Upper lobe of right lung (tissue), 1 donor: ENCODE measurements at regions not wholly inside any gene's neighbourhood (a gene's known extent, or its start where the extent isn't known, plus 50 kb on each side); places are given as distances from the start of the nearest gene placed in this dataset.
A peak's percentile ranks its signal among the peaks of the same experiment; 100 is the strongest.

Experiments used
- ATAC-seq: fragments of 200-7000 bp; cut with Tn5 transposase; one replicate; pipeline ENCODE4 v1.9.1; 2020; ENCODE audit warnings: mild to moderate bottlenecking, moderate library complexity
- DNase-seq: peaks from one replicate; pipeline ENCODE4 v3.0.0-alpha.2; 2020
- H3K27ac ChIP-seq: fragments of 200-600 bp; one replicate; pipeline ENCODE4 v1.8.0; 2022
- H3K27me3 ChIP-seq: fragments of 200-600 bp; one replicate; pipeline ENCODE4 v1.8.0; 2022; ENCODE audit warnings: mild to moderate bottlenecking
- H3K36me3 ChIP-seq: fragments of 200-600 bp; one replicate; pipeline ENCODE4 v1.8.0; 2022
- H3K4me1 ChIP-seq: fragments of 200-600 bp; one replicate; pipeline ENCODE4 v1.8.0; 2022
- H3K4me3 ChIP-seq: fragments of 200-600 bp; one replicate; pipeline ENCODE4 v1.8.0; 2022; ENCODE audit warnings: mild to moderate bottlenecking
- H3K9me3 ChIP-seq: fragments of 200-600 bp; one replicate; pipeline ENCODE4 v1.8.0; 2022
- intact Hi-C: fragments of 100-400 bp; cut with DNase I; formaldehyde crosslinking; loops from one replicate; pipeline ENCODE4 v1.11.0; 2022
- TF ChIP-seq, protein P1 (sequence below): fragments of 200-600 bp; IDR thresholded peaks from one replicate; pipeline ENCODE4 v1.8.0; 2022; ENCODE audit warnings: antibody characterized with exemption
- donor health status: DM: no; HTN: yes; CAD: no; lungs with severe emphysema.

- H3K9me3 ChIP-seq: no peaks in the 10 kb centered on the region
- no peak for DNase-seq
- ATAC-seq: no peak
- intact Hi-C loops: no loop called here
- TF ChIP-seq, protein P1, sequence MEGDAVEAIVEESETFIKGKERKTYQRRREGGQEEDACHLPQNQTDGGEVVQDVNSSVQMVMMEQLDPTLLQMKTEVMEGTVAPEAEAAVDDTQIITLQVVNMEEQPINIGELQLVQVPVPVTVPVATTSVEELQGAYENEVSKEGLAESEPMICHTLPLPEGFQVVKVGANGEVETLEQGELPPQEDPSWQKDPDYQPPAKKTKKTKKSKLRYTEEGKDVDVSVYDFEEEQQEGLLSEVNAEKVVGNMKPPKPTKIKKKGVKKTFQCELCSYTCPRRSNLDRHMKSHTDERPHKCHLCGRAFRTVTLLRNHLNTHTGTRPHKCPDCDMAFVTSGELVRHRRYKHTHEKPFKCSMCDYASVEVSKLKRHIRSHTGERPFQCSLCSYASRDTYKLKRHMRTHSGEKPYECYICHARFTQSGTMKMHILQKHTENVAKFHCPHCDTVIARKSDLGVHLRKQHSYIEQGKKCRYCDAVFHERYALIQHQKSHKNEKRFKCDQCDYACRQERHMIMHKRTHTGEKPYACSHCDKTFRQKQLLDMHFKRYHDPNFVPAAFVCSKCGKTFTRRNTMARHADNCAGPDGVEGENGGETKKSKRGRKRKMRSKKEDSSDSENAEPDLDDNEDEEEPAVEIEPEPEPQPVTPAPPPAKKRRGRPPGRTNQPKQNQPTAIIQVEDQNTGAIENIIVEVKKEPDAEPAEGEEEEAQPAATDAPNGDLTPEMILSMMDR: no peak
- no peaks in the 10 kb centered on the region for H3K4me1 ChIP-seq
- no peaks in the 10 kb centered on the region for H3K27me3 ChIP-seq
- no peaks in the 10 kb centered on the region for H3K36me3 ChIP-seq
- H3K27ac ChIP-seq: no peak overlapping the region
- H3K4me3 ChIP-seq: no peak overlapping the region
Measured at GRCh38 chr9:13769641-13770040, 490.1 kb upstream of the MPDZ start.

- H3K9me3 ChIP-seq: no peaks in the 10 kb centered on the region
- DNase-seq (no peak), ATAC-seq (no peak)
- no peak overlapping the region for H3K4me3 ChIP-seq
- no peaks in the 10 kb centered on the region for H3K36me3 ChIP-seq
- H3K4me1 ChIP-seq: no peaks in the 10 kb centered on the region
- H3K27ac ChIP-seq: no peak overlapping the region
- intact Hi-C loops: no loop called here
- TF ChIP-seq, protein P1: no peak
- H3K27me3 ChIP-seq: no peaks in the 10 kb centered on the region
Measured at GRCh38 chr9:13769006-13769405, 489.5 kb upstream of the MPDZ start.

DNA sequence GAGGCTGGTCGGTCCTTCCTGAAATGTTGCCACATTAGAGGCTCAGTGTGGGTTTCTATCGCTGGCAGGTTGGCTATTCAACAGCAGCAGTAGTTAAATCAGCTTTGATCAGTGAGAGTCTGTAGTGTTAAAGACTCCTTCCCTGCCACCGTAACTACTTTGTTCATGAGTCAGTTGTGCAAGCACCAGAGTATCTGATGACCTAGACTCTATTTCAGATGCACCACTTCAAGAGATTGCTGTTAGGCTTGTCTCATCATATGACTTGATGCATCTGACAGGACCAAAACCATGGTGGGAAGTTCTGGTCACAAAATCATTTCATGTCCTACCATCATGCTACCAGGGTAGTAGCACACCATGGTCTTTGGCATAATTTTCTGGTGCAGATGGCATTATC lies 482.7 kb upstream of the MPDZ start:
- Histone ChIP-seq H3K9me3 (no peaks in the 10 kb centered on the region), H3K36me3 (no peaks in the 10 kb centered on the region), H3K4me1 (no peaks in the 10 kb centered on the region), H3K27ac (no peak overlapping the region), H3K27me3 (no peaks in the 10 kb centered on the region), H3K4me3 (no peak overlapping the region)
- DNase-seq: no peak
- intact Hi-C loops: no loop called here
- TF ChIP-seq, protein P1: no peak
- no peak for ATAC-seq

GRCh38 chr9:13759551-13759950 lies 480.1 kb upstream of the MPDZ start:
- H3K4me1 ChIP-seq: no peaks in the 10 kb centered on the region
- TF ChIP-seq, protein P1: no peak
- H3K4me3 ChIP-seq: no peak overlapping the region
- H3K27ac ChIP-seq: no peak overlapping the region
- H3K27me3 ChIP-seq: no peaks in the 10 kb centered on the region
- H3K36me3 ChIP-seq: no peaks in the 10 kb centered on the region
- ATAC-seq (no peak), DNase-seq (no peak)
- H3K9me3 ChIP-seq: no peaks in the 10 kb centered on the region
- intact Hi-C loops: no loop called here

GRCh38 chr9:13758936-13759335 lies 479.4 kb upstream of the MPDZ start:
- ATAC-seq (peak; percentile 24), DNase-seq (no peak)
- H3K9me3 ChIP-seq: no peaks in the 10 kb centered on the region
- no peaks in the 10 kb centered on the region for H3K4me1 ChIP-seq
- no peaks in the 10 kb centered on the region for H3K36me3 ChIP-seq
- TF ChIP-seq, protein P1: no peak
- no peaks in the 10 kb centered on the region for H3K27me3 ChIP-seq
- no peak overlapping the region for H3K27ac ChIP-seq
- intact Hi-C loops: no loop called here
- H3K4me3 ChIP-seq: no peak overlapping the region

- Histone ChIP-seq H3K4me3 (no peak overlapping the region), H3K4me1 (no peaks in the 10 kb centered on the region), H3K27ac (no peak overlapping the region), H3K27me3 (no peaks in the 10 kb centered on the region), H3K36me3 (no peaks in the 10 kb centered on the region), H3K9me3 (no peaks in the 10 kb centered on the region)
- intact Hi-C loops: no loop called here
- DNase-seq (no peak), ATAC-seq (no peak)
- TF ChIP-seq, protein P1: no peak
Measured at GRCh38 chr9:13756943-13757342, 477.5 kb upstream of the MPDZ start.
